OCI-LY1 (cell line): ENCODE measurements at regions not wholly inside any gene's neighbourhood (a gene's known extent, or its start where the extent isn't known, plus 50 kb on each side); places are given as distances from the start of the nearest gene placed in this dataset.

Experiments used
- EZH2 ChIP-seq: fragments of 200-600 bp; sonication (generic), shearing (Covaris generic); IDR thresholded peaks from 2 replicates; pipeline ENCODE4 v1.8.0; 2017; ENCODE audit warnings: borderline replicate concordance, mixed run types, mild to moderate bottlenecking, antibody characterized with exemption, low read length, moderate library complexity, mixed read lengths
- TF ChIP-seq, protein P1 (sequence below): fragments of 200-600 bp; sonication (generic), shearing (Covaris generic); IDR thresholded peaks from 2 replicates; pipeline ENCODE4 v1.5.1; 2017; ENCODE audit warnings: mild to moderate bottlenecking, antibody characterized with exemption, low read length, moderate library complexity, mixed read lengths

DNA sequence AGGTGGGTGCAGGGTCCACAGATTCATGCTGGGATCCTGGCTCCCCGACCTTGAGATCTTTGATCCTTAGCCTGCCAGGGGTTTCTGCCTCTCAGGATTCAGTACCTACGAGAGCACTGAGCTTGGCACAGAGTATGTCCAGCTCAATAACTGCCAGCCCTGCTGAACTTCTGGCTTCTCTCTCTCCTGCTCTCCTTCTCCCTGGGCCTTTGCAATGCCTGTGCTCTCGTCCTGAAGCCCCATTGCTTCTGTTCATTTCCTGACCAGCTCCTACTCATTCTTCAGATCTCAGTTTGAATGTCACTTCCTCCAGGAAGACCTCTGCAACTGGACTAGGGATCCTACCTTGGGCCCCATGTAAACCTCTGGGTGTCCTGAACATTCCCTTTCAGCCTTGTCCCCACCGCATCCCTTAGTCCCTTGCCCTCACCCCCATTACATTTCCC, 113.8 kb upstream of the HAAO start:
- TF ChIP-seq, protein P1, sequence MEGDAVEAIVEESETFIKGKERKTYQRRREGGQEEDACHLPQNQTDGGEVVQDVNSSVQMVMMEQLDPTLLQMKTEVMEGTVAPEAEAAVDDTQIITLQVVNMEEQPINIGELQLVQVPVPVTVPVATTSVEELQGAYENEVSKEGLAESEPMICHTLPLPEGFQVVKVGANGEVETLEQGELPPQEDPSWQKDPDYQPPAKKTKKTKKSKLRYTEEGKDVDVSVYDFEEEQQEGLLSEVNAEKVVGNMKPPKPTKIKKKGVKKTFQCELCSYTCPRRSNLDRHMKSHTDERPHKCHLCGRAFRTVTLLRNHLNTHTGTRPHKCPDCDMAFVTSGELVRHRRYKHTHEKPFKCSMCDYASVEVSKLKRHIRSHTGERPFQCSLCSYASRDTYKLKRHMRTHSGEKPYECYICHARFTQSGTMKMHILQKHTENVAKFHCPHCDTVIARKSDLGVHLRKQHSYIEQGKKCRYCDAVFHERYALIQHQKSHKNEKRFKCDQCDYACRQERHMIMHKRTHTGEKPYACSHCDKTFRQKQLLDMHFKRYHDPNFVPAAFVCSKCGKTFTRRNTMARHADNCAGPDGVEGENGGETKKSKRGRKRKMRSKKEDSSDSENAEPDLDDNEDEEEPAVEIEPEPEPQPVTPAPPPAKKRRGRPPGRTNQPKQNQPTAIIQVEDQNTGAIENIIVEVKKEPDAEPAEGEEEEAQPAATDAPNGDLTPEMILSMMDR, result no peak
- no peak for TF ChIP-seq EZH2
